ENCODE measurements at regions not wholly inside any gene's neighbourhood (a gene's known extent, or its start where the extent isn't known, plus 50 kb on each side); places are given as distances from the start of the nearest gene placed in this dataset.
"Not testable (repeated sequence)": the region's sequence is repeated elsewhere in the genome, so short reads cannot be mapped to it uniquely, and the experiment has no call there.

DNA sequence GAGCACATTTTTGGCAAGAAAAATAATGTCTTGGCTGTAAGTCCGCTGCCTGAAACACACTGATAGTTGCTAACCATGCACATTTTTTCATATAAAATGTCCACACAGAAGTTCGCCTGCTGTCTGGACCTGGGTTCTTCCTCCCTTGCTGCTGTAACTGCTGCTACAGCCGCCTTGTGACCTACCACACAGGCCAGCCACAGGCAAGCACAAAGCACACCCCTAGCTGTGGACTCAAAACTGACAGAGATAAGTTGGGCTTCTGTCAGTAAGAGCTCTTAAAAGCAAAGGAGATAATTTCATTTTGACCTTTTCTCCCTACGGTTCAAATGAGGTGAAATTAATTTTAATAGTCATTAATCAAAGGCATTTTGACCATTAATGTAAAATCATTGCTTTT is 354.7 kb downstream of the OTUD1 start:
- Histone ChIP-seq H3K4me3 (no peak overlapping the region), H3K9me2 (ENCODE audit: insufficient read depth) (no peaks in the 10 kb centered on the region), H3K4me1 (replicated peaks; ENCODE audit: insufficient read depth) (no peaks in the 10 kb centered on the region), H3K4me2 (no peak overlapping the region), H3K27me3 (ENCODE audit: insufficient read depth, low read depth) (no peaks in the 10 kb centered on the region), H3K36me3 (ENCODE audit: low read depth) (no peaks in the 10 kb centered on the region), H4K20me1 (ENCODE audit: insufficient read depth) (no peaks in the 10 kb centered on the region), H3K9me3 (ENCODE audit: insufficient read depth, low read depth) (no peaks in the 10 kb centered on the region), H3F3A (ENCODE audit: insufficient read depth, low read depth) (no peaks in the 10 kb centered on the region), H3K27ac (no peak overlapping the region), H3K79me2 (ENCODE audit: low read depth) (no peaks in the 10 kb centered on the region), H2AFZ (no peak overlapping the region)
- no TSS peak for BruUV-seq (replicated peaks)
- intact Hi-C loops (cut with micrococcal nuclease; ENCODE audit: unreplicated experiment): no loop called here
- TF ChIP-seq, protein P1, sequence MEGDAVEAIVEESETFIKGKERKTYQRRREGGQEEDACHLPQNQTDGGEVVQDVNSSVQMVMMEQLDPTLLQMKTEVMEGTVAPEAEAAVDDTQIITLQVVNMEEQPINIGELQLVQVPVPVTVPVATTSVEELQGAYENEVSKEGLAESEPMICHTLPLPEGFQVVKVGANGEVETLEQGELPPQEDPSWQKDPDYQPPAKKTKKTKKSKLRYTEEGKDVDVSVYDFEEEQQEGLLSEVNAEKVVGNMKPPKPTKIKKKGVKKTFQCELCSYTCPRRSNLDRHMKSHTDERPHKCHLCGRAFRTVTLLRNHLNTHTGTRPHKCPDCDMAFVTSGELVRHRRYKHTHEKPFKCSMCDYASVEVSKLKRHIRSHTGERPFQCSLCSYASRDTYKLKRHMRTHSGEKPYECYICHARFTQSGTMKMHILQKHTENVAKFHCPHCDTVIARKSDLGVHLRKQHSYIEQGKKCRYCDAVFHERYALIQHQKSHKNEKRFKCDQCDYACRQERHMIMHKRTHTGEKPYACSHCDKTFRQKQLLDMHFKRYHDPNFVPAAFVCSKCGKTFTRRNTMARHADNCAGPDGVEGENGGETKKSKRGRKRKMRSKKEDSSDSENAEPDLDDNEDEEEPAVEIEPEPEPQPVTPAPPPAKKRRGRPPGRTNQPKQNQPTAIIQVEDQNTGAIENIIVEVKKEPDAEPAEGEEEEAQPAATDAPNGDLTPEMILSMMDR (conservative IDR thresholded peaks at IDR 0.05): no peak
- TF ChIP-seq EZH2 (IDR thresholded peaks at IDR 0.05; ENCODE audit: low read depth): no peak
- DNase-seq: no peak
- ChIA-PET POLR2A (ENCODE audit: unreplicated experiment) (no interaction called here), CTCF (no interaction called here)

DNA sequence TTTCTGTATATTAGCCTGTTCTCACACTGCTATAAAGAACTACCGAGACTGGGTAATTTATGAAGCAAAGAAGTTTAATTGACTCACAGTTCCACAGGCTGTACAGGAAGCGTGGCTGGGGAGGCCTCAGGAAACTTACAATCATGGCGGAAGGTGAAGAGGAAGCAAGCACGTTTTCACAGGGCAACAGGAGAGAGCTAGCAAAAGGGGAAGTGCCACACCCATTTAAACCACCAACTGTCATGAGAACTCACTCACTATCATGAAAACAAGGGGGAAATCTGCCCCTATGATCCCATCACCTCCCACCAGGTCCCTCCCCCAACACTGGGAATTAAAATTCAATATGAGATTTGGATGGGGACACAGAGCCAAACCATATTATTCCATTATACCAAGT is 358.6 kb downstream of the OTUD1 start:
- H3K4me2 ChIP-seq; H3K9me2 ChIP-seq (ENCODE audit: insufficient read depth); H3K27ac ChIP-seq; H3K4me3 ChIP-seq; intact Hi-C loops (cut with micrococcal nuclease; ENCODE audit: unreplicated experiment); DNase-seq; H3K27me3 ChIP-seq (ENCODE audit: insufficient read depth, low read depth); H2AFZ ChIP-seq; H3K9me3 ChIP-seq (ENCODE audit: insufficient read depth, low read depth); POLR2A ChIA-PET (ENCODE audit: unreplicated experiment); H3F3A ChIP-seq (ENCODE audit: insufficient read depth, low read depth); H3K79me2 ChIP-seq (ENCODE audit: low read depth); BruUV-seq (replicated peaks); H3K4me1 ChIP-seq (replicated peaks; ENCODE audit: insufficient read depth); H4K20me1 ChIP-seq (ENCODE audit: insufficient read depth); CTCF ChIA-PET; H3K36me3 ChIP-seq (ENCODE audit: low read depth): not testable (repeated sequence)

DNA sequence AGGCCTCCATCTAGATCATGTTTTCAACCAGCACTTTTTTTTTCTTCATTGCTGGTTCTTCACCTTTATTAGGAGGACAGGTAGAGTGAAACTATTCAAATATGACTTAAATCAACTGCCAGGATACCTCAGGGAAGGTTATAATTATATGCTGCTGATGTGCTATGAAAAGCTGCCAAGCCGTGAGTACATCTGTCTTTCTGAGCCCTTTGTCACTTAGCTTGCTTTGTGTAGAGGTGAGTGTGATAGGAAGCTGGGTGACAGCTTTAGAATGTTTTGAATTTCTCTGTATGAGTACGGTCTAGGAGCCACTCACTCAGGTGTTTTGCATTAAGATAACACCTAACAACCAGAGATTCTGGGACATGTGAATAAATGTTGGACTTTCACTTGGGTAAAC is 365.2 kb downstream of the OTUD1 start:
- no peaks in the 10 kb centered on the region for H3F3A ChIP-seq (ENCODE audit: insufficient read depth, low read depth)
- H4K20me1 ChIP-seq (ENCODE audit: insufficient read depth): no peaks in the 10 kb centered on the region
- TF ChIP-seq EZH2 (IDR thresholded peaks at IDR 0.05; ENCODE audit: low read depth): no peak
- TF ChIP-seq, protein P1 (conservative IDR thresholded peaks at IDR 0.05): no peak
- CTCF ChIA-PET: no interaction called here
- H3K4me3 ChIP-seq: no peak overlapping the region
- no peaks in the 10 kb centered on the region for H3K79me2 ChIP-seq (ENCODE audit: low read depth)
- intact Hi-C loops (cut with micrococcal nuclease; ENCODE audit: unreplicated experiment): no loop called here
- POLR2A ChIA-PET (ENCODE audit: unreplicated experiment): no interaction called here
- no peak for DNase-seq
- H3K4me1 ChIP-seq (replicated peaks; ENCODE audit: insufficient read depth): no peaks in the 10 kb centered on the region
- no peaks in the 10 kb centered on the region for H3K36me3 ChIP-seq (ENCODE audit: low read depth)
- no peaks in the 10 kb centered on the region for H3K27me3 ChIP-seq (ENCODE audit: insufficient read depth, low read depth)
- no peak overlapping the region for H3K4me2 ChIP-seq
- no TSS peak for BruUV-seq (replicated peaks)
- no peaks in the 10 kb centered on the region for H3K9me3 ChIP-seq (ENCODE audit: insufficient read depth, low read depth)
- no peaks in the 10 kb centered on the region for H3K9me2 ChIP-seq (ENCODE audit: insufficient read depth)
- H3K27ac ChIP-seq: no peak overlapping the region
- H2AFZ ChIP-seq: no peak overlapping the region

DNA sequence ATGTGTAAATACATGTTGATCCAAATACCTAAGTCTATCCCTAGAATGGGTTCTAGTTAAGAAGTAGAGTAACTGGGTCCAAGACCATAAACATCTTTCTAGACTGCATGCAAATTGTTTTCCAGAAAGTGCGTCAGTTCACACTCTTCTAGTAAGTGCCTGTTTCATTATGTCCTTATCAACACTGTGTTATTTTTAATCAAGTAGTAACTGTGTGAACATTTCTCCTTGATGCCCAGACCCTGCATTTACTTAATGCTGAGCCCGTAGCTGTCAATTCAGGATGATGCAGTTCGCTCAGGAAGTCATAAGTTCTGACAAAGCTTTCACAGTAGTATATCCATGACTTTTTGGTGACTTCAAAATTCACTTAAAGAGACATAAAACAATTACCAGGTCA is 374.8 kb downstream of the OTUD1 start:
- H4K20me1 ChIP-seq (ENCODE audit: insufficient read depth): no peaks in the 10 kb centered on the region
- BruUV-seq (replicated peaks): no TSS peak
- no peak for DNase-seq
- no peak overlapping the region for H3K4me2 ChIP-seq
- POLR2A ChIA-PET (ENCODE audit: unreplicated experiment): no interaction called here
- TF ChIP-seq, protein P1 (conservative IDR thresholded peaks at IDR 0.05): no peak
- no peak for TF ChIP-seq EZH2 (IDR thresholded peaks at IDR 0.05; ENCODE audit: low read depth)
- CTCF ChIA-PET: no interaction called here
- no peak overlapping the region for H3K4me3 ChIP-seq
- no peak overlapping the region for H2AFZ ChIP-seq
- H3K9me3 ChIP-seq (ENCODE audit: insufficient read depth, low read depth): no peaks in the 10 kb centered on the region
- no peaks in the 10 kb centered on the region for H3K79me2 ChIP-seq (ENCODE audit: low read depth)
- H3K9me2 ChIP-seq (ENCODE audit: insufficient read depth): no peaks in the 10 kb centered on the region
- H3K4me1 ChIP-seq (replicated peaks; ENCODE audit: insufficient read depth): no peaks in the 10 kb centered on the region
- intact Hi-C loops (cut with micrococcal nuclease; ENCODE audit: unreplicated experiment): no loop called here
- H3F3A ChIP-seq (ENCODE audit: insufficient read depth, low read depth): no peaks in the 10 kb centered on the region
- H3K27ac ChIP-seq: no peak overlapping the region
- no peaks in the 10 kb centered on the region for H3K27me3 ChIP-seq (ENCODE audit: insufficient read depth, low read depth)
- H3K36me3 ChIP-seq (ENCODE audit: low read depth): no peaks in the 10 kb centered on the region
